ENCODE measurements at regions not wholly inside any gene's neighbourhood (a gene's known extent, or its start where the extent isn't known, plus 50 kb on each side); places are given as distances from the start of the nearest gene placed in this dataset.

GRCh38 chr14:96686126-96686525 lies 111.1 kb upstream of the VRK1 start:
- TF ChIP-seq EZH2phosphoT487 (IDR thresholded peaks at IDR 0.05; ENCODE audit: low read depth, severe bottlenecking, unreplicated experiment) (no peak), EZH2 (IDR thresholded peaks at IDR 0.05; ENCODE audit: borderline replicate concordance) (no peak), CTCF (IDR thresholded peaks at IDR 0.05; ENCODE audit: poor library complexity) (no peak)
- Histone ChIP-seq H2AFZ (no peak overlapping the region), H3K27me3 (no peaks in the 10 kb centered on the region), H3K36me3 (replicated peaks; ENCODE audit: insufficient read depth, low read depth) (no peaks in the 10 kb centered on the region), H4K20me1 (ENCODE audit: insufficient read depth, poor library complexity, severe bottlenecking) (no peaks in the 10 kb centered on the region), H3K79me2 (no peaks in the 10 kb centered on the region), H3K9me2 (replicated peaks; ENCODE audit: insufficient read depth) (no peaks in the 10 kb centered on the region), H3K4me1 (ENCODE audit: insufficient read depth) (no peaks in the 10 kb centered on the region), H3K4me3 (no peak overlapping the region), H3K27ac (no peak overlapping the region), H3K9me3 (ENCODE audit: low read depth) (no peaks in the 10 kb centered on the region), H3K4me2 (no peak overlapping the region)
- DNase-seq (ENCODE audit: low spot score): no peak
- 37% methylated on average over 3 of the region's 3 CpGs for WGBS (ENCODE audit: low lambda C conversion rate, missing lambda C conversion rate)

- H3K4me2 ChIP-seq: no peak overlapping the region
- no peak for DNase-seq (ENCODE audit: low spot score)
- H3K36me3 ChIP-seq (replicated peaks; ENCODE audit: insufficient read depth, low read depth): no peaks in the 10 kb centered on the region
- H3K79me2 ChIP-seq: no peaks in the 10 kb centered on the region
- no peaks in the 10 kb centered on the region for H3K4me1 ChIP-seq (ENCODE audit: insufficient read depth)
- TF ChIP-seq CTCF (IDR thresholded peaks at IDR 0.05; ENCODE audit: poor library complexity): no peak
- no peak for TF ChIP-seq EZH2 (IDR thresholded peaks at IDR 0.05; ENCODE audit: borderline replicate concordance)
- no peak for TF ChIP-seq EZH2phosphoT487 (IDR thresholded peaks at IDR 0.05; ENCODE audit: low read depth, severe bottlenecking, unreplicated experiment)
- no peaks in the 10 kb centered on the region for H3K9me3 ChIP-seq (ENCODE audit: low read depth)
- no peaks in the 10 kb centered on the region for H3K27me3 ChIP-seq
- WGBS (ENCODE audit: low lambda C conversion rate, missing lambda C conversion rate): 89% methylated on average over 1 of the region's 1 CpG
- no peak overlapping the region for H3K27ac ChIP-seq
- H4K20me1 ChIP-seq (ENCODE audit: insufficient read depth, poor library complexity, severe bottlenecking): no peaks in the 10 kb centered on the region
- H3K9me2 ChIP-seq (replicated peaks; ENCODE audit: insufficient read depth): no peaks in the 10 kb centered on the region
- no peak overlapping the region for H2AFZ ChIP-seq
- no peak overlapping the region for H3K4me3 ChIP-seq
These were observed 108.6 kb upstream of the VRK1 start for GRCh38 chr14:96688629-96689028.

GRCh38 chr14:96690713-96691383 lies 106.3 kb upstream of the VRK1 start:
- Histone ChIP-seq H3K4me2 (no peak overlapping the region), H4K20me1 (ENCODE audit: insufficient read depth, poor library complexity, severe bottlenecking) (no peaks in the 10 kb centered on the region), H3K27ac (no peak overlapping the region), H2AFZ (no peak overlapping the region), H3K9me3 (ENCODE audit: low read depth) (no peaks in the 10 kb centered on the region), H3K27me3 (no peaks in the 10 kb centered on the region), H3K9me2 (replicated peaks; ENCODE audit: insufficient read depth) (no peaks in the 10 kb centered on the region), H3K79me2 (no peaks in the 10 kb centered on the region), H3K36me3 (replicated peaks; ENCODE audit: insufficient read depth, low read depth) (no peaks in the 10 kb centered on the region), H3K4me1 (ENCODE audit: insufficient read depth) (no peaks in the 10 kb centered on the region), H3K4me3 (no peak overlapping the region)
- TF ChIP-seq EZH2phosphoT487 (IDR thresholded peaks at IDR 0.05; ENCODE audit: low read depth, severe bottlenecking, unreplicated experiment): no peak
- TF ChIP-seq EZH2 (IDR thresholded peaks at IDR 0.05; ENCODE audit: borderline replicate concordance): no peak
- no peak for TF ChIP-seq CTCF (IDR thresholded peaks at IDR 0.05; ENCODE audit: poor library complexity)
- WGBS (ENCODE audit: low lambda C conversion rate, missing lambda C conversion rate): 89% methylated on average over 4 of the region's 4 CpGs
- no peak for DNase-seq (ENCODE audit: low spot score)

All from hepatocyte (in vitro differentiated cells).